ENCODE measurements at regions not wholly inside any gene's neighbourhood (a gene's known extent, or its start where the extent isn't known, plus 50 kb on each side); places are given as distances from the start of the nearest gene placed in this dataset.
A peak's percentile ranks its signal among the peaks of the same experiment; 100 is the strongest.
"Not testable (repeated sequence)": the region's sequence is repeated elsewhere in the genome, so short reads cannot be mapped to it uniquely, and the experiment has no call there.

GRCh38 chr20:47850146-47850545, 64.9 kb upstream of the SULF2 start:
- Mint-ChIP-seq H3K27ac (no peak overlapping the region), H3K27me3 (peaks cover 20% of the 10 kb centered on the region), H3K4me1 (peaks cover 9% of the 10 kb centered on the region), H3K36me3 (no peaks in the 10 kb centered on the region), H3K9me3 (no peaks in the 10 kb centered on the region), H3K4me3 (no peak overlapping the region)
- no peak for ATAC-seq (ENCODE audit: low read depth)
- no peak for DNase-seq (ENCODE audit: low spot score in 2 of 2)

GRCh38 chr20:47849596-47849995, 64.3 kb upstream of the SULF2 start:
- H3K36me3 Mint-ChIP-seq, result no peaks in the 10 kb centered on the region
- ATAC-seq (ENCODE audit: low read depth) (no peak), DNase-seq (ENCODE audit: low spot score in 2 of 2) (no peak)
- no peak overlapping the region for H3K27ac Mint-ChIP-seq
- H3K4me1 Mint-ChIP-seq, result peaks cover 9% of the 10 kb centered on the region
- no peaks in the 10 kb centered on the region for H3K9me3 Mint-ChIP-seq
- peaks cover 20% of the 10 kb centered on the region for H3K27me3 Mint-ChIP-seq
- H3K4me3 Mint-ChIP-seq, result no peak overlapping the region

- Mint-ChIP-seq H3K36me3 (peaks cover under 1% of the 10 kb centered on the region), H3K27me3 (peaks cover 23% of the 10 kb centered on the region), H3K27ac (no peak overlapping the region), H3K9me3 (no peaks in the 10 kb centered on the region), H3K4me1 (peaks cover 9% of the 10 kb centered on the region), H3K4me3 (no peak overlapping the region)
- ATAC-seq (ENCODE audit: low read depth) (no peak), DNase-seq (ENCODE audit: low spot score in 2 of 2) (no peak)
These were observed 63.7 kb upstream of the SULF2 start for GRCh38 chr20:47849006-47849405.

- peaks cover 27% of the 10 kb centered on the region for H3K27me3 Mint-ChIP-seq
- not testable (repeated sequence) for H3K4me1 Mint-ChIP-seq; H3K4me3 Mint-ChIP-seq; H3K27ac Mint-ChIP-seq; ATAC-seq (ENCODE audit: low read depth); DNase-seq (ENCODE audit: low spot score in 2 of 2); H3K9me3 Mint-ChIP-seq; H3K36me3 Mint-ChIP-seq
These were observed 63.3 kb upstream of the SULF2 start for GRCh38 chr20:47848534-47848933.

GRCh38 chr20:47847884-47848485, 62.7 kb upstream of the SULF2 start:
- Mint-ChIP-seq H3K36me3 (peaks cover 1% of the 10 kb centered on the region), H3K4me1 (peaks cover 9% of the 10 kb centered on the region), H3K27ac (no peak overlapping the region), H3K27me3 (peaks cover 31% of the 10 kb centered on the region), H3K4me3 (no peak overlapping the region), H3K9me3 (no peaks in the 10 kb centered on the region)
- ATAC-seq (ENCODE audit: low read depth) (peak; percentile 81), DNase-seq (ENCODE audit: low spot score in 2 of 2) (no peak)

GRCh38 chr20:47847220-47847619, 61.9 kb upstream of the SULF2 start:
- H3K9me3 Mint-ChIP-seq; H3K27ac Mint-ChIP-seq; ATAC-seq (ENCODE audit: low read depth); H3K36me3 Mint-ChIP-seq; DNase-seq (ENCODE audit: low spot score in 2 of 2); H3K4me1 Mint-ChIP-seq; H3K4me3 Mint-ChIP-seq: not testable (repeated sequence)
- H3K27me3 Mint-ChIP-seq, result peaks cover 28% of the 10 kb centered on the region

- not testable (repeated sequence) for H3K4me3 Mint-ChIP-seq; H3K36me3 Mint-ChIP-seq; H3K9me3 Mint-ChIP-seq; DNase-seq (ENCODE audit: low spot score in 2 of 2); H3K4me1 Mint-ChIP-seq; H3K27ac Mint-ChIP-seq; ATAC-seq (ENCODE audit: low read depth)
- H3K27me3 Mint-ChIP-seq, result peaks cover 30% of the 10 kb centered on the region
These were observed 61.4 kb upstream of the SULF2 start for GRCh38 chr20:47846651-47847050.

GRCh38 chr20:47845382-47845977, 60.2 kb upstream of the SULF2 start:
- peaks cover 28% of the 10 kb centered on the region for H3K27me3 Mint-ChIP-seq
- not testable (repeated sequence) for H3K27ac Mint-ChIP-seq; DNase-seq (ENCODE audit: low spot score in 2 of 2); ATAC-seq (ENCODE audit: low read depth); H3K36me3 Mint-ChIP-seq; H3K4me3 Mint-ChIP-seq; H3K9me3 Mint-ChIP-seq; H3K4me1 Mint-ChIP-seq

- H3K27ac Mint-ChIP-seq; H3K4me1 Mint-ChIP-seq; H3K9me3 Mint-ChIP-seq; H3K4me3 Mint-ChIP-seq; DNase-seq (ENCODE audit: low spot score in 2 of 2); ATAC-seq (ENCODE audit: low read depth); H3K36me3 Mint-ChIP-seq: not testable (repeated sequence)
- peaks cover 25% of the 10 kb centered on the region for H3K27me3 Mint-ChIP-seq
These were observed 59.3 kb upstream of the SULF2 start for GRCh38 chr20:47844568-47844906.

GRCh38 chr20:47843886-47844567, 58.7 kb upstream of the SULF2 start:
- Mint-ChIP-seq H3K4me3 (no peak overlapping the region), H3K36me3 (peaks cover 1% of the 10 kb centered on the region), H3K4me1 (peaks cover 9% of the 10 kb centered on the region), H3K9me3 (no peaks in the 10 kb centered on the region), H3K27ac (no peak overlapping the region), H3K27me3 (peaks cover 24% of the 10 kb centered on the region)
- ATAC-seq (ENCODE audit: low read depth) (no peak), DNase-seq (ENCODE audit: low spot score in 2 of 2) (no peak)

GRCh38 chr20:47842950-47843349, 57.7 kb upstream of the SULF2 start:
- not testable (repeated sequence) for H3K27ac Mint-ChIP-seq; ATAC-seq (ENCODE audit: low read depth)

GRCh38 chr20:47842004-47842403, 56.7 kb upstream of the SULF2 start:
- DNase-seq (ENCODE audit: low spot score in 2 of 2); H3K27ac Mint-ChIP-seq; ATAC-seq (ENCODE audit: low read depth); H3K36me3 Mint-ChIP-seq; H3K4me1 Mint-ChIP-seq; H3K9me3 Mint-ChIP-seq; H3K4me3 Mint-ChIP-seq: not testable (repeated sequence)
- peaks cover 18% of the 10 kb centered on the region for H3K27me3 Mint-ChIP-seq

More at GRCh38 chr20:47842950-47843349, 57.7 kb upstream of the SULF2 start:
- DNase-seq (ENCODE audit: low spot score in 2 of 2); H3K4me1 Mint-ChIP-seq; H3K9me3 Mint-ChIP-seq; H3K36me3 Mint-ChIP-seq; H3K4me3 Mint-ChIP-seq: not testable (repeated sequence)
- H3K27me3 Mint-ChIP-seq, result peaks cover 20% of the 10 kb centered on the region

- H3K36me3 Mint-ChIP-seq; ATAC-seq (ENCODE audit: low read depth): not testable (repeated sequence)
These were observed 51.1 kb upstream of the SULF2 start for GRCh38 chr20:47836256-47836817.

More at GRCh38 chr20:47836256-47836817, 51.1 kb upstream of the SULF2 start:
- not testable (repeated sequence) for DNase-seq (ENCODE audit: low spot score in 2 of 2); H3K4me3 Mint-ChIP-seq; H3K4me1 Mint-ChIP-seq; H3K9me3 Mint-ChIP-seq; H3K27me3 Mint-ChIP-seq; H3K27ac Mint-ChIP-seq

Data from memory B cell (primary cell).